Body of pancreas (tissue), 4 donors: ENCODE measurements at regions not wholly inside any gene's neighbourhood (a gene's known extent, or its start where the extent isn't known, plus 50 kb on each side); places are given as distances from the start of the nearest gene placed in this dataset.

ENCODE experiments used
- ATAC-seq: fragments of 150-250 bp; one replicate; pipeline ENCODE4 v1.9.1; 2016
- DNase-seq, 4 donors: peaks; one replicate each; pipeline ENCODE4 v3.0.0-alpha.2; 2019
- H3K27ac ChIP-seq, 4 donors: fragments of 200-600 bp; sonication (generic); 1 replicate in 3 of 4; 2 replicates in 1 of 4; pipeline versions ENCODE4 v1.5.1 to v1.6.1; 2016 to 2019; ENCODE audit warnings: mild to moderate bottlenecking in 1 of 4, mixed read lengths in 1 of 4, moderate library complexity in 1 of 4
- H3K27me3 ChIP-seq, 2 donors: fragments of 200-600 bp; sonication (generic); one replicate each; pipeline ENCODE4 v1.6.0; 2016; ENCODE audit warnings: mild to moderate bottlenecking in 1 of 2
- H3K36me3 ChIP-seq, 2 donors: fragments of 200-600 bp; sonication (generic); replicated peaks in 1 of 2; 2 replicates each; pipeline ENCODE4 v1.5.1; 2016; ENCODE audit warnings: low read depth in 2 of 2; ENCODE audit not compliant: insufficient read depth in 1 of 2
- H3K4me1 ChIP-seq: fragments of 200-600 bp; sonication (generic); one replicate; pipeline ENCODE4 v1.6.0; 2016
- H3K4me3 ChIP-seq, 2 donors: fragments of 200-600 bp; sonication (generic); 1 replicate in 1 of 2; 2 replicates in 1 of 2; pipeline ENCODE4 v1.5.1; 2016 to 2019
- H3K9me3 ChIP-seq, 3 donors: fragments of 200-600 bp; sonication (generic); 1 replicate in 2 of 3; 2 replicates in 1 of 3; pipeline ENCODE4 v1.5.1; 2016
- CTCF ChIP-seq, 7 experiments: fragments of 450-650 bp in 4 of 7; fragments of 200-600 bp in 3 of 7; sonication (generic) in 3 of 7; IDR thresholded peaks; one replicate each; pipeline ENCODE4 v1.5.1; 2016 to 2019; ENCODE audit warnings: antibody characterized with exemption in 7 of 7
- POLR2A ChIP-seq, 3 donors: fragments of 450-650 bp; IDR thresholded peaks; one replicate each; pipeline ENCODE4 v1.6.1; 2016; ENCODE audit warnings: antibody characterized with exemption in 3 of 3, mild to moderate bottlenecking in 2 of 3
- WGBS, 2 donors: methylation state at CpG; one replicate each; pipeline ENCODE4 v1.1.5; 2017; 5-methylcytosine and 5-hydroxymethylcytosine counted together
- intact Hi-C: fragments of 100-400 bp; cut with DNase I; formaldehyde crosslinking; loops from one replicate; pipeline ENCODE4 v1.15.1; 2023

GRCh38 chr3:157592769-157593168 lies 89.6 kb upstream of the VEPH1 start:
- no peak for TF ChIP-seq CTCF (IDR thresholded peaks at IDR 0.05)
- Histone ChIP-seq H3K9me3 (no peaks in the 10 kb centered on the region), H3K27ac (no peak overlapping the region), H3K4me3 (no peak overlapping the region), H3K27me3 (no peaks in the 10 kb centered on the region), H3K4me1 (no peaks in the 10 kb centered on the region), H3K36me3 (no peaks in the 10 kb centered on the region)
- WGBS, 2 donors: 74 to 79% methylated on average over 6 of the region's 6 CpGs
- DNase-seq: no peak
- no peak for ATAC-seq
- intact Hi-C loops: no loop called here

- H3K9me3 ChIP-seq: no peaks in the 10 kb centered on the region
- H3K27ac ChIP-seq: no peak overlapping the region
- 5 to 8% methylated on average over 1 of the region's 1 CpG for WGBS, 2 donors
- H3K4me1 ChIP-seq: no peaks in the 10 kb centered on the region
- ATAC-seq (no peak), DNase-seq (no peak)
- H3K4me3 ChIP-seq: no peak overlapping the region
- no peaks in the 10 kb centered on the region for H3K36me3 ChIP-seq
- TF ChIP-seq CTCF (IDR thresholded peaks at IDR 0.05) (no peak), POLR2A (IDR thresholded peaks at IDR 0.05) (no peak)
- no peaks in the 10 kb centered on the region for H3K27me3 ChIP-seq
- intact Hi-C loops: no loop called here
Measured at GRCh38 chr3:157590273-157590672, 87.1 kb upstream of the VEPH1 start.

- no peak for TF ChIP-seq CTCF (IDR thresholded peaks at IDR 0.05)
- no peak for TF ChIP-seq POLR2A (IDR thresholded peaks at IDR 0.05)
- H3K36me3 ChIP-seq: no peaks in the 10 kb centered on the region
- no peaks in the 10 kb centered on the region for H3K9me3 ChIP-seq
- no peak overlapping the region for H3K27ac ChIP-seq
- H3K4me1 ChIP-seq: no peaks in the 10 kb centered on the region
- intact Hi-C loops: no loop called here
- ATAC-seq: no peak
- no peaks in the 10 kb centered on the region for H3K27me3 ChIP-seq
- H3K4me3 ChIP-seq: no peak overlapping the region
- WGBS, 2 donors: 43 to 49% methylated on average over 2 of the region's 2 CpGs
- DNase-seq: no peak
Measured at GRCh38 chr3:157589211-157589610, 86.0 kb upstream of the VEPH1 start.

GRCh38 chr3:157588386-157589060 lies 85.3 kb upstream of the VEPH1 start:
- intact Hi-C loops: no loop called here

More at GRCh38 chr3:157588386-157589060, 85.3 kb upstream of the VEPH1 start:
- no peak overlapping the region for H3K27ac ChIP-seq
- ATAC-seq: no peak
- H3K36me3 ChIP-seq: no peaks in the 10 kb centered on the region
- H3K4me1 ChIP-seq: no peaks in the 10 kb centered on the region
- no peak overlapping the region for H3K4me3 ChIP-seq
- TF ChIP-seq CTCF (IDR thresholded peaks at IDR 0.05) (no peak), POLR2A (IDR thresholded peaks at IDR 0.05) (no peak)
- no peak for DNase-seq
- no peaks in the 10 kb centered on the region for H3K27me3 ChIP-seq
- no peaks in the 10 kb centered on the region for H3K9me3 ChIP-seq
